ENCODE measurements at regions not wholly inside any gene's neighbourhood (a gene's known extent, or its start where the extent isn't known, plus 50 kb on each side); places are given as distances from the start of the nearest gene placed in this dataset.

DNA sequence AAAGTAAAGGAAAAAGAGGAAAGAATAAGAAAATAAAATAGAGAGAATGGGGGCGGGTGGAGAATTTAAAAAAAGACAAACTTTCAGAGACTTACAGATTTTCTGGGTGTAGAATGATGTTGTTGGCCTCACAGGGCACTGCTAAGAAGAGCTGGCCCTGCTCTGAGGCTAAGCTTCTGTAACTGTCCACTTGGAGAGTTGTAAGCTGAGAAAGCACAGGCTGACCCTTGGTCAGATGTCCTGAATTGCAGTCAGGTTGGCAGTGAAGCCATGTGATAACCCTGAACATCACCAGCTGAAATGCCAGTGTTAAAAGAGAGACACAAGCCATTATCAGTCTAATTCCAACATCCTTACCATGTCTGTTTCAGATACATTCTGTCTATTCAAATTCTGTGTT is 272.1 kb upstream of the SORCS1 start:
- TF ChIP-seq POLR2AphosphoS5 (IDR thresholded peaks at IDR 0.05) (no peak), POLR2A (IDR thresholded peaks at IDR 0.05) (no peak)

All from spleen (tissue), 3 donors.